ENCODE measurements at regions not wholly inside any gene's neighbourhood (a gene's known extent, or its start where the extent isn't known, plus 50 kb on each side); places are given as distances from the start of the nearest gene placed in this dataset.
A peak's percentile ranks its signal among the peaks of the same experiment; 100 is the strongest.

DNA sequence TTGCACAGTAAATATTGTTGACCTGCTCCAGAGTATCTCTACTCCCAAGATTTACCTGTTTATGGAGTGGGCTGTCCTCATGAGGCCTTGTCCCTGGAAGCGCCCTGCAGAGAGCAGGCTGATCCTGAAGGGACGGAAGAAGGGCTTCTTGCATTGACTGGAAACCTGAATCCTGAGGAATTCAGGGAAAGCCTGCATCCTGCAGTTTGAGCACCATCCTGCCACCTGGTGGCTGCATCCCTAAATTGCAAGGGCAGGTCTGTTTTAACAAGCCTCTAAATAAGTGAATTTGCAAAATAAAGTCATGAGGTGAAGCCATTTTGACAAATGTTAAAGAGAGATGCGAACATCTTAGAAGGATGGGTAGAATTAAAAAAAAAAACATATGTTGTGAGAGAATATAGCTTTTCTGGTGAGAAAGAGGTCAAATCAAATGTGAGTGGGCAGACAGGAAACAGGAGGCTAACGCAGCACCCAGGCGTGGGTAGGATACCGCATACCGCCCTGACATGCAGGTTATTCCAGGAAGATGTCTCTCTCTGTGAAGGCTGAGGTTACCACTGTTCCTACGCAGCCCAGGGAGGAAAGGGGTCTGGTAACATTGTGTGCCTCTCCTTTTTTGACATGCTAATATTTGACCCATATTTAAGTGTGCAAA, 754.9 kb downstream of the RNF144A start:
- no peaks in the 10 kb centered on the region for H3K4me1 ChIP-seq
- no peak overlapping the region for H3K27ac ChIP-seq
- 81 to 90% methylated on average over 8 of the region's 8 CpGs for WGBS, 2 donors
- peak in 1 of 2 donors; percentile 21 for DNase-seq
- no peaks in the 10 kb centered on the region for H3K27me3 ChIP-seq
- H3K36me3 ChIP-seq: no peaks in the 10 kb centered on the region
- no peak overlapping the region for H3K4me3 ChIP-seq (replicated peaks in 1 of 3)
- no peaks in the 10 kb centered on the region for H3K9me3 ChIP-seq
- no peak for TF ChIP-seq POLR2A (IDR thresholded peaks at IDR 0.05)
- TF ChIP-seq, protein P1, sequence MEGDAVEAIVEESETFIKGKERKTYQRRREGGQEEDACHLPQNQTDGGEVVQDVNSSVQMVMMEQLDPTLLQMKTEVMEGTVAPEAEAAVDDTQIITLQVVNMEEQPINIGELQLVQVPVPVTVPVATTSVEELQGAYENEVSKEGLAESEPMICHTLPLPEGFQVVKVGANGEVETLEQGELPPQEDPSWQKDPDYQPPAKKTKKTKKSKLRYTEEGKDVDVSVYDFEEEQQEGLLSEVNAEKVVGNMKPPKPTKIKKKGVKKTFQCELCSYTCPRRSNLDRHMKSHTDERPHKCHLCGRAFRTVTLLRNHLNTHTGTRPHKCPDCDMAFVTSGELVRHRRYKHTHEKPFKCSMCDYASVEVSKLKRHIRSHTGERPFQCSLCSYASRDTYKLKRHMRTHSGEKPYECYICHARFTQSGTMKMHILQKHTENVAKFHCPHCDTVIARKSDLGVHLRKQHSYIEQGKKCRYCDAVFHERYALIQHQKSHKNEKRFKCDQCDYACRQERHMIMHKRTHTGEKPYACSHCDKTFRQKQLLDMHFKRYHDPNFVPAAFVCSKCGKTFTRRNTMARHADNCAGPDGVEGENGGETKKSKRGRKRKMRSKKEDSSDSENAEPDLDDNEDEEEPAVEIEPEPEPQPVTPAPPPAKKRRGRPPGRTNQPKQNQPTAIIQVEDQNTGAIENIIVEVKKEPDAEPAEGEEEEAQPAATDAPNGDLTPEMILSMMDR (IDR thresholded peaks at IDR 0.05): peak in 4 of 6 experiments; percentile 22 to 41 (median 30)
- intact Hi-C loops (cut with DNase I): no loop called here

DNA sequence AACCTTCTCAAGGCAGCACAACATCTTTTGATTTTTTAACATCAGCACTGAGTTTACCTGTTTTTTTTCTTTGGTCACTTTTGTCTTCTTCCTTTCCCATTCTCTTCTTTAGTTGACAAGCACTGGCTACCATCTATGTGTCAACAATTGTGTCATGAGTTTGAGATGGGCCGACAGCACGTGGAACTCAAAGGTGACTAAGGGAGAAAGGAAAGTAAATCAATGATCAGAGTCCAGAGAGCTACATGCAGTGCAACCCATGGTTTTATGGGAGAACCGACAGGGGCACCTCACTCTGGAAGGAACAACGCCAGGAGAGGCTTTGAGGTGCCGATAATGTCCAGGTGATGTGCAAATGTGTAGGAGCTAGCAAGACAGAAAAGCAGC, 755.5 kb downstream of the RNF144A start:
- no peak for DNase-seq
- H3K4me1 ChIP-seq: no peaks in the 10 kb centered on the region
- 93 to 98% methylated on average over 5 of the region's 5 CpGs for WGBS, 2 donors
- no peaks in the 10 kb centered on the region for H3K27me3 ChIP-seq
- H3K36me3 ChIP-seq: no peaks in the 10 kb centered on the region
- no peaks in the 10 kb centered on the region for H3K9me3 ChIP-seq
- no peak overlapping the region for H3K4me3 ChIP-seq (replicated peaks in 1 of 3)
- intact Hi-C loops (cut with DNase I): no loop called here
- no peak overlapping the region for H3K27ac ChIP-seq
- no peak for TF ChIP-seq POLR2A (IDR thresholded peaks at IDR 0.05)
- TF ChIP-seq, protein P1 (IDR thresholded peaks at IDR 0.05): no peak

- WGBS, 2 donors: 91% methylated on average over 5 of the region's 5 CpGs
- Histone ChIP-seq H3K36me3 (no peaks in the 10 kb centered on the region), H3K4me1 (no peaks in the 10 kb centered on the region), H3K27ac (no peak overlapping the region), H3K4me3 (replicated peaks in 1 of 3) (no peak overlapping the region), H3K27me3 (no peaks in the 10 kb centered on the region), H3K9me3 (no peaks in the 10 kb centered on the region)
- TF ChIP-seq, protein P1 (IDR thresholded peaks at IDR 0.05): no peak
- TF ChIP-seq POLR2A (IDR thresholded peaks at IDR 0.05): no peak
- intact Hi-C loops (cut with DNase I): no loop called here
- no peak for DNase-seq
Observed at GRCh38 chr2:7673101-7673500, 755.9 kb downstream of the RNF144A start.

DNA sequence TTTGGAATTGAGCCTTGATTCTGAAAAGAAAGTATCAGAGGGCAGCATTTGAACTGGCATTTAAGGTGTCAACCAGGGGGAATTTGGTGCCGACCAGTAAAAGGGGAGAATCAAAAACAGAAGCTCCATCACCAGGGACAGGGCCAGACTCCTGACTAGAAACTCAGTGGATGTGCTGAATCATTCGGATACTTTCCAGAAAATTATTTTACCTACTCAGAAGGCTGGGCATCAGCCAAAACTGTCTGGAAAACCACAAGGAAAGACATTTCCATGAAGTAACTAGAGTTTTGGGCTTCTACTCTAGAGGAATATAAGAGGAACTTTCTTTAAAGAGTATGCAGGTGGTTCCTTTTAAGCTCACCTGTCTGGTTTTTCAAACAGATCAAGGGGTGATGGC, 756.6 kb downstream of the RNF144A start:
- TF ChIP-seq, protein P1 (IDR thresholded peaks at IDR 0.05): no peak
- no peak for TF ChIP-seq POLR2A (IDR thresholded peaks at IDR 0.05)
- intact Hi-C loops (cut with DNase I): no loop called here

GRCh38 chr2:7674606-7675005, 757.4 kb downstream of the RNF144A start:
- Histone ChIP-seq H3K4me3 (replicated peaks in 1 of 3) (no peak overlapping the region), H3K9me3 (no peaks in the 10 kb centered on the region), H3K4me1 (no peaks in the 10 kb centered on the region), H3K36me3 (no peaks in the 10 kb centered on the region), H3K27me3 (no peaks in the 10 kb centered on the region), H3K27ac (no peak overlapping the region)
- intact Hi-C loops (cut with DNase I): no loop called here
- TF ChIP-seq, protein P1 (IDR thresholded peaks at IDR 0.05): no peak
- TF ChIP-seq POLR2A (IDR thresholded peaks at IDR 0.05): no peak
- WGBS, 2 donors: 85 to 92% methylated on average over 2 of the region's 2 CpGs
- no peak for DNase-seq

More for the DNA sequence above, 756.6 kb downstream of the RNF144A start:
- 82 to 84% methylated on average over 2 of the region's 2 CpGs for WGBS, 2 donors
- DNase-seq: no peak
- Histone ChIP-seq H3K27me3 (no peaks in the 10 kb centered on the region), H3K4me1 (no peaks in the 10 kb centered on the region), H3K9me3 (no peaks in the 10 kb centered on the region), H3K4me3 (replicated peaks in 1 of 3) (no peak overlapping the region), H3K27ac (no peak overlapping the region), H3K36me3 (no peaks in the 10 kb centered on the region)
